GM18909 (cell line): ENCODE measurements at regions not wholly inside any gene's neighbourhood (a gene's known extent, or its start where the extent isn't known, plus 50 kb on each side); places are given as distances from the start of the nearest gene placed in this dataset.

ENCODE experiments used
- ATAC-seq: cut with Tn5 transposase; IDR thresholded peaks from one replicate; pipeline ENCODE4 v1.9.1; 2021; ENCODE audit warnings: mild to moderate bottlenecking; ENCODE audit not compliant: unreplicated experiment, poor library complexity

- no peak for ATAC-seq
Observed at GRCh38 chr1:199780948-199781670, 246.4 kb upstream of the NR5A2 start.

GRCh38 chr1:199784138-199784895 is 243.2 kb upstream of the NR5A2 start:
- ATAC-seq, result no peak

- no peak for ATAC-seq
Observed at GRCh38 chr1:199786695-199787094, 240.8 kb upstream of the NR5A2 start.

GRCh38 chr1:199789141-199789540 is 238.4 kb upstream of the NR5A2 start:
- no peak for ATAC-seq

GRCh38 chr1:199791495-199791894 is 236.0 kb upstream of the NR5A2 start:
- no peak for ATAC-seq

- ATAC-seq, result no peak
Observed at GRCh38 chr1:199792874-199793273, 234.6 kb upstream of the NR5A2 start.

- no peak for ATAC-seq
Observed at GRCh38 chr1:199794105-199794863, 233.2 kb upstream of the NR5A2 start.

GRCh38 chr1:199799116-199799515 is 228.4 kb upstream of the NR5A2 start:
- ATAC-seq, result no peak

GRCh38 chr1:199804526-199804925 is 223.0 kb upstream of the NR5A2 start:
- ATAC-seq, result no peak

- ATAC-seq, result no peak
Observed at GRCh38 chr1:199808110-199808870, 219.2 kb upstream of the NR5A2 start.

GRCh38 chr1:199809311-199809710 is 218.2 kb upstream of the NR5A2 start:
- no peak for ATAC-seq

- no peak for ATAC-seq
Observed at GRCh38 chr1:199811163-199811562, 216.3 kb upstream of the NR5A2 start.

- no peak for ATAC-seq
Observed at GRCh38 chr1:199813198-199813597, 214.3 kb upstream of the NR5A2 start.

GRCh38 chr1:199815947-199816346 is 211.6 kb upstream of the NR5A2 start:
- no peak for ATAC-seq

- no peak for ATAC-seq
Observed at GRCh38 chr1:199817266-199817665, 210.2 kb upstream of the NR5A2 start.

- no peak for ATAC-seq
Observed at GRCh38 chr1:199821029-199821779, 206.3 kb upstream of the NR5A2 start.

GRCh38 chr1:199832451-199832850 is 195.1 kb upstream of the NR5A2 start:
- no peak for ATAC-seq

GRCh38 chr1:199834711-199835110 is 192.8 kb upstream of the NR5A2 start:
- no peak for ATAC-seq

GRCh38 chr1:199836430-199836829 is 191.1 kb upstream of the NR5A2 start:
- ATAC-seq, result no peak

- no peak for ATAC-seq
Observed at GRCh38 chr1:199837321-199837720, 190.2 kb upstream of the NR5A2 start.
